H1 (cell line): ENCODE measurements at regions not wholly inside any gene's neighbourhood (a gene's known extent, or its start where the extent isn't known, plus 50 kb on each side); places are given as distances from the start of the nearest gene placed in this dataset.
"Not testable (repeated sequence)": the region's sequence is repeated elsewhere in the genome, so short reads cannot be mapped to it uniquely, and the experiment has no call there.

Experiments used
- EP300 ChIP-seq, 2 experiments: IDR thresholded peaks; 1 replicate in 1 of 2; 2 replicates in 1 of 2; pipeline ENCODE4 v1.6.1; 2011 to 2012; ENCODE audit warnings: low read depth in 2 of 2, low read length in 2 of 2, mild to moderate bottlenecking in 2 of 2, borderline replicate concordance in 1 of 2, inconsistent platforms in 1 of 2, moderate library complexity in 1 of 2
- PHF8 ChIP-seq: fragments of 200-600 bp; sonication (generic); conservative IDR thresholded peaks from 2 replicates; pipeline ENCODE4 v1.7.1; 2012; ENCODE audit warnings: low read depth, mild to moderate bottlenecking, inconsistent platforms, low read length, moderate library complexity
- POLR2A ChIP-seq, 2 experiments: IDR thresholded peaks; 1 replicate in 1 of 2; 2 replicates in 1 of 2; pipeline ENCODE4 v1.6.1; 2011; ENCODE audit warnings: low read depth in 2 of 2, low read length in 2 of 2, mild to moderate bottlenecking in 2 of 2; ENCODE audit errors: control extremely low read depth in 1 of 2
- POLR2AphosphoS5 ChIP-seq: IDR thresholded peaks from 2 replicates; pipeline ENCODE4 v1.6.1; 2011; ENCODE audit warnings: low read depth, low read length
- RAD21 ChIP-seq, 2 experiments: IDR thresholded peaks in 1 of 2; conservative IDR thresholded peaks in 1 of 2; 2 replicates each; pipeline ENCODE4 v1.6.1; 2011; ENCODE audit warnings: low read depth in 2 of 2, low read length in 2 of 2, improper control_type of control experiment in 1 of 2, inconsistent platforms in 1 of 2, mild to moderate bottlenecking in 1 of 2, moderate library complexity in 1 of 2
- SP2 ChIP-seq: IDR thresholded peaks from 2 replicates; pipeline ENCODE4 v1.6.1; 2012; ENCODE audit warnings: mild to moderate bottlenecking, low read length, inconsistent platforms
- SUZ12 ChIP-seq: fragments of 200-600 bp; sonication (generic); IDR thresholded peaks from 2 replicates; pipeline ENCODE4 v1.6.1; 2012; ENCODE audit warnings: mild to moderate bottlenecking, inconsistent platforms, low read length, moderate library complexity, mixed read lengths
- TF ChIP-seq, protein P1 (sequence below): IDR thresholded peaks from 2 replicates; pipeline ENCODE4 v1.6.1; 2012; ENCODE audit warnings: inconsistent platforms
- TF ChIP-seq, protein P2 (sequence below): IDR thresholded peaks from 2 replicates; pipeline ENCODE4 v1.6.1; 2012; ENCODE audit warnings: inconsistent platforms
- TF ChIP-seq, protein P3 (sequence below), 3 experiments: IDR thresholded peaks; 1 replicate in 2 of 3; 2 replicates in 1 of 3; pipeline versions ENCODE4 v1.5.1 to v1.6.1; 2011; ENCODE audit warnings: low read length in 3 of 3, mild to moderate bottlenecking in 3 of 3, inconsistent platforms in 2 of 3, low read depth in 1 of 3, moderate library complexity in 1 of 3; ENCODE audit not compliant: insufficient read depth in 1 of 3; ENCODE audit errors: control extremely low read depth in 1 of 3
- TF ChIP-seq, protein P4 (sequence below): IDR thresholded peaks from 2 replicates; pipeline ENCODE4 v1.6.1; 2011; ENCODE audit warnings: low read length, improper control_type of control experiment

DNA sequence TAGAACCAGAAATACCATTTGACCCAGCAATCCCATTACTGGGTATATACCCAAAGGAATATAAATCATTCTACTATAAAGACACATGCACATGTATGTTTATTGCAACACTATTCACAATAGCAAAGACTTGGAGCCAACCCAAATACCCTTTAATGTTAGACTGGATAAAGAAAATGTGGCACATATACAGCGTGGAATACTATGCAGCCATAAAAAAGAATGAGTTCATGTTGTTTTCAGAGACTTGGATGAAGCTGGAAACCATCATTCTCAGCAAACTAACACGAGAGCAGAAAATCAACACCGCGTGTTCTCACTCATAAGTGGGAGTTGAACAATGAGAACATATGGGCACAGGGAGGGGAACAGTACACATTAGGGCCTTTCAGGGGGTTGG is 79.9 kb downstream of the RFPL4B start:
- TF ChIP-seq PHF8; POLR2A (IDR thresholded peaks at IDR 0.05; ENCODE audit: control extremely low read depth in 1 of 2, low read depth in 2 of 2, low read length in 2 of 2); EP300 (IDR thresholded peaks at IDR 0.05; ENCODE audit: borderline replicate concordance in 1 of 2, low read depth in 2 of 2, low read length in 2 of 2); SUZ12; SP2; RAD21 (IDR thresholded peaks at IDR 0.05 in 1 of 2, conservative IDR thresholded peaks at IDR 0.05 in 1 of 2; ENCODE audit: low read depth in 2 of 2, low read length in 2 of 2); POLR2AphosphoS5: not testable (repeated sequence)
- TF ChIP-seq, protein P1, sequence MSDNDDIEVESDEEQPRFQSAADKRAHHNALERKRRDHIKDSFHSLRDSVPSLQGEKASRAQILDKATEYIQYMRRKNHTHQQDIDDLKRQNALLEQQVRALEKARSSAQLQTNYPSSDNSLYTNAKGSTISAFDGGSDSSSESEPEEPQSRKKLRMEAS, result not testable (repeated sequence)
- TF ChIP-seq, protein P2, sequence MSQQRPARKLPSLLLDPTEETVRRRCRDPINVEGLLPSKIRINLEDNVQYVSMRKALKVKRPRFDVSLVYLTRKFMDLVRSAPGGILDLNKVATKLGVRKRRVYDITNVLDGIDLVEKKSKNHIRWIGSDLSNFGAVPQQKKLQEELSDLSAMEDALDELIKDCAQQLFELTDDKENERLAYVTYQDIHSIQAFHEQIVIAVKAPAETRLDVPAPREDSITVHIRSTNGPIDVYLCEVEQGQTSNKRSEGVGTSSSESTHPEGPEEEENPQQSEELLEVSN, result not testable (repeated sequence)
- TF ChIP-seq, protein P3, sequence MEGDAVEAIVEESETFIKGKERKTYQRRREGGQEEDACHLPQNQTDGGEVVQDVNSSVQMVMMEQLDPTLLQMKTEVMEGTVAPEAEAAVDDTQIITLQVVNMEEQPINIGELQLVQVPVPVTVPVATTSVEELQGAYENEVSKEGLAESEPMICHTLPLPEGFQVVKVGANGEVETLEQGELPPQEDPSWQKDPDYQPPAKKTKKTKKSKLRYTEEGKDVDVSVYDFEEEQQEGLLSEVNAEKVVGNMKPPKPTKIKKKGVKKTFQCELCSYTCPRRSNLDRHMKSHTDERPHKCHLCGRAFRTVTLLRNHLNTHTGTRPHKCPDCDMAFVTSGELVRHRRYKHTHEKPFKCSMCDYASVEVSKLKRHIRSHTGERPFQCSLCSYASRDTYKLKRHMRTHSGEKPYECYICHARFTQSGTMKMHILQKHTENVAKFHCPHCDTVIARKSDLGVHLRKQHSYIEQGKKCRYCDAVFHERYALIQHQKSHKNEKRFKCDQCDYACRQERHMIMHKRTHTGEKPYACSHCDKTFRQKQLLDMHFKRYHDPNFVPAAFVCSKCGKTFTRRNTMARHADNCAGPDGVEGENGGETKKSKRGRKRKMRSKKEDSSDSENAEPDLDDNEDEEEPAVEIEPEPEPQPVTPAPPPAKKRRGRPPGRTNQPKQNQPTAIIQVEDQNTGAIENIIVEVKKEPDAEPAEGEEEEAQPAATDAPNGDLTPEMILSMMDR (IDR thresholded peaks at IDR 0.05; ENCODE audit: control extremely low read depth in 1 of 3, insufficient read depth in 1 of 3, low read depth in 1 of 3, low read length in 3 of 3), result not testable (repeated sequence)
- TF ChIP-seq, protein P4, sequence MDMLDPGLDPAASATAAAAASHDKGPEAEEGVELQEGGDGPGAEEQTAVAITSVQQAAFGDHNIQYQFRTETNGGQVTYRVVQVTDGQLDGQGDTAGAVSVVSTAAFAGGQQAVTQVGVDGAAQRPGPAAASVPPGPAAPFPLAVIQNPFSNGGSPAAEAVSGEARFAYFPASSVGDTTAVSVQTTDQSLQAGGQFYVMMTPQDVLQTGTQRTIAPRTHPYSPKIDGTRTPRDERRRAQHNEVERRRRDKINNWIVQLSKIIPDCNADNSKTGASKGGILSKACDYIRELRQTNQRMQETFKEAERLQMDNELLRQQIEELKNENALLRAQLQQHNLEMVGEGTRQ, result not testable (repeated sequence)
